HG02588 (cell line): ENCODE measurements at regions not wholly inside any gene's neighbourhood (a gene's known extent, or its start where the extent isn't known, plus 50 kb on each side); places are given as distances from the start of the nearest gene placed in this dataset.
"Not testable (repeated sequence)": the region's sequence is repeated elsewhere in the genome, so short reads cannot be mapped to it uniquely, and the experiment has no call there.

Experiments used
- ATAC-seq: cut with Tn5 transposase; IDR thresholded peaks from one replicate; pipeline ENCODE4 v1.9.1; 2021; ENCODE audit warnings: mild to moderate bottlenecking, moderate library complexity; ENCODE audit not compliant: unreplicated experiment

GRCh38 chr9:2492161-2492560, 129.4 kb upstream of the VLDLR start:
- ATAC-seq = no peak

GRCh38 chr9:2493109-2493508, 128.5 kb upstream of the VLDLR start:
- ATAC-seq = no peak

DNA sequence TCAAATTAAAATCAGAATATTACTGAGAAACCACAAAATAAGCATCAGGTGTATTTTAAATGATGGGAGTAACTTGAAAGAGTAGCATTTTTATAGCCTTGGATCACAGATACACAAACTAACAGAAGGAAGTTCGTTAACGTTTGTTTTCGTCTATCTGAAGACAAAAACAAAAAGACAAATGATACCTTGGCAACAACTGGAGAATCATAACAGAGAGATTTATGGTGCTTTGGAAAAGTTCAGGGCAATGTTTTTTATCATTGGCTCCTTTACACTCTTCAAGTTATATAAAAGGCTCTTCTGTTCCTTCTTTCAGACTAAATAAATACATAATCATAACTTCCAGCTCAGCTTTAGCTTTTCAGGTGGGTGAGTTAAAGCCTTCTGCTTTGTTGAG, 128.1 kb upstream of the VLDLR start:
- ATAC-seq = no peak

DNA sequence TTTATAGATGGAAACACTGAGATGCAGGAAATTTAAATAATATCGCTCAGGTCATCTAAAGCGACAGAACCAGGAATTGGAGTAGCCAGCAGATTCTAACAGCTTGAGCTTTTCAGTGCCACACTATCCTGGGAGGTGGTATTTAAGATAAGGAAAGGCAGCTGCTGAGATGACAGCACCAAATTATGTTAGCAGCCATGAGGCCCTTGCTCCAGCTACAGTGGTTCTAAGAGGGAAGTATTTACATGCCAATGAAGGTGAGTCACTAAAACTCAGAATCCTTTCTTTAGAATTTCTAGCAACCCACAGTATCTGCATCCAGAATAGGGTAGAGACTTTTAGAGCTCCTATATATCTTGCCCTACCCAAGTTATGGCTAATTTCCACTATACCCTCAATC, 127.0 kb upstream of the VLDLR start:
- no peak for ATAC-seq

- ATAC-seq = no peak
Observed at GRCh38 chr9:2495221-2496005, 126.2 kb upstream of the VLDLR start.

- ATAC-seq = no peak
Observed at GRCh38 chr9:2496169-2496568, 125.4 kb upstream of the VLDLR start.

DNA sequence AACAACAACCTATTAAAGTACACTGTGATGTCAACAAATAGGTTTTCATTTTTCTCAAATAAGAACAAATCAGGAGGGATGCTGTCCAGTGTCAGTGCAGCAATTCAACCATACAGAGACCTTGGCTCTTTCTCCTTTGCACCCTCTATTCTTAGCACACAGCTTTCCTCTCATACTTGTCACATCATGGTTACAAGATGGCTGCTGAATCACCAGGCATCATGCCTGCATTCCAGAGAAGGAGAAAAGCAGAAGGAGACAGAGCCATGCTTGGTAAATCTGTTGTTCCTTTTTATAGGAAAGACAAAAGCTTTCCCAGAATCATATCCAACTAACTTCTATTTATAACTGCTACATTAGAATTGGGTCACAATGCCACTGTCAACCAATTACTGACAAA, 124.7 kb upstream of the VLDLR start:
- ATAC-seq = no peak

DNA sequence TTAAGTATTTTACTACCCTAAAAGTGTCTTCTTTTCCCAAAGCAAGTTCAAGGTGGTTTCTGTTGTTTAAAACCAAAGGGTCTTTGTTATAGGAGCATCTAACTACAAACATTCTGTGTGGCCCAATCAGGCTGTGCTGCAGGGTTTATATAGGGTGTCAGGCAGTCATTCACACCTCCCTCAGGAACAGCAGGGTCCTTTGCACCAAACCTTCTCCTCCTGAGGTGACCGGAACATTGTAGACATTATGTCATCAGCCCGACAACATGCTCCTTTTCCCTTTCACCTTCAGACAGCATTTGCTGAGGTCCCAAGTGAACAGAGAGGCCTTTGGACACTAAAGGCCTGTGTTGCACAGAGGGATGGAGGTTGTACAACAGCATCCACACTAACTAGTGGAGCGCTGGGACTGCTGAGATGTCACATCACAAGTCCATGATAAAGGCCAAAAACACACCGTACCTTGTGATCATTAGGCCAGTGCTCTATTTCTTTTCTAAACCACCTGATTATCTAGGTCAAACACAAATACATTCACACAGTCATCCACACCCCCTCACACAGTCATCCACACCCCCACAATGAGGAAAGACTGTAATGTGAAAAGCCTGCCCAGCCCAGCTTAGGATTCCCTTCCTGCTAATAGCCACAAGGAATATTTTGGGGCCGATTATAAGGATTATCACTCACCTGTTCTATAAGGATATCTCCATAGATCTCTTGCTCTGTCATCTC, 123.8 kb upstream of the VLDLR start:
- no peak for ATAC-seq

- ATAC-seq = no peak
Observed at GRCh38 chr9:2502210-2502609, 119.4 kb upstream of the VLDLR start.

GRCh38 chr9:2502760-2503159, 118.8 kb upstream of the VLDLR start:
- no peak for ATAC-seq

- ATAC-seq = no peak
Observed at GRCh38 chr9:2506321-2506720, 115.3 kb upstream of the VLDLR start.

DNA sequence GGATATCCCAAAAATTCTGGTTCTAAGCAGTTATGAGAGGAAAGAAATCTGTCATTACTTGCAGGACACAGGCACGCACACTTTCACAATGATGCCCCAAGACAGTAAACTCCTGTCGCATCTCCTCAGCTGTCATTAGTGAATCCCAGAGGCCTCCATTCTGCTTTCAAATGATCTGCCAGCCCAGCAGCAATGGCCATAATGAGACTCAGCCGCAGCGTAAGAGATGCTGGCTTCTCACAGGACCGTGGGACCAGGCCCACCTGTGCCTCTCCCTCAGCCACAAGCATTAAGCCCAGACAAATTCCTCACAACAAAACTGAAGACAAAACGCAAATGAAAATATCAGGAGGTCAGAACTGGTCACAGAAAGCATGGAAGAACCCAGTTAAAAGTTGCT, 98.0 kb upstream of the VLDLR start:
- no peak for ATAC-seq

GRCh38 chr9:2524601-2525000, 97.0 kb upstream of the VLDLR start:
- no peak for ATAC-seq

- no peak for ATAC-seq
Observed at GRCh38 chr9:2525147-2525546, 96.4 kb upstream of the VLDLR start.

DNA sequence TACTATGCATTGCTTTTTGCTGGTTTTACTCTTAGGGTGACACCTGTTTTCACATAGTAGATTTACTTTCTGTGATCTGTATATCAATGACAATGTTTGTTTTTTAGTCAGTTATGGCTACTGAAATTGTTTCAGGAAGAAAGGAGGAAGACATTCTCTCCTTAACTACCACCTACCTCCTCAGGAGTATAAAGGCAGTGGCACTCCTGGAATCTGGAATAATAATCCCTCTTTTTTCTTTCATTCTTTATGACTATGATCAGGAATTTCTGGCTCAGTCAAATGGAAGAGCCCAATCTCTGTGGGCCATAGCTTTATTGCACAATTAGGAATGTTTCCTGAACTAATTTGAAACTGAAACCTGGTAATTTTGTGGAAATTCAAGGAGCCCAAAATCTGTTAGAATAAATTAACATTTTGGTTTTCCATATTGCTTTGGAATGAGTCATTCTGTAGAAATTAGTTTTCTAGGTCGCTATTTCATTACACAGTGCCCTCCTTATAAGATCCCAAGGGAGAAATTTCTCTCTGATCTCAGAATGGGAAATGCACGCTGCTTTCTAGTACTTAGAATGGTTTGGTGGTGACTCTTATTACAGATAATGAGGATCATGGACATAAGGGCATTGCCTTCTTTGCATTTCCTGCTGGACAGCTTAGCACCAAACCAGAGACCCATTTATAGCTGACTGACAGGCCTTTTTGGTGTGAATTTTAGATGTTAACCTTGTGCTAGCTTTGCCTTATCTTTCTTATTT, 95.3 kb upstream of the VLDLR start:
- ATAC-seq = no peak

GRCh38 chr9:2531481-2531880, 90.1 kb upstream of the VLDLR start:
- ATAC-seq = no peak

DNA sequence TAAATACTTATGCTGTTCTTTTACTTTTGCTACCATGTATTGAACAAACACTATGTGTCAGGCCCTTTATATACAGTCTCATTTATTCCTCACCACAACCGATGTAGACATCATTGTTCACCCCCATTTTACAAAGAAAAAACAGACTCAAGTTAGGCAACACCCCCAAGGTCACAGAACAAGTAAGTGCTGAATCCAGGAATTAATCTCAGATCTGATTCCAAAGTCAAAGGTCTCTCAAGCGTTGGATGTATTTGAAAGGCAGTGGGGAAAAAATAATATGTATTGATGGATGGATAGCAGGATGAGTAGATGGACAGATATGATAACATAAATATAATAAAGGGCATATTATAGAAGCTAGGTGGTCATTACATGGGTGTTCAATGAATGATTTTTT, 85.1 kb upstream of the VLDLR start:
- no peak for ATAC-seq

DNA sequence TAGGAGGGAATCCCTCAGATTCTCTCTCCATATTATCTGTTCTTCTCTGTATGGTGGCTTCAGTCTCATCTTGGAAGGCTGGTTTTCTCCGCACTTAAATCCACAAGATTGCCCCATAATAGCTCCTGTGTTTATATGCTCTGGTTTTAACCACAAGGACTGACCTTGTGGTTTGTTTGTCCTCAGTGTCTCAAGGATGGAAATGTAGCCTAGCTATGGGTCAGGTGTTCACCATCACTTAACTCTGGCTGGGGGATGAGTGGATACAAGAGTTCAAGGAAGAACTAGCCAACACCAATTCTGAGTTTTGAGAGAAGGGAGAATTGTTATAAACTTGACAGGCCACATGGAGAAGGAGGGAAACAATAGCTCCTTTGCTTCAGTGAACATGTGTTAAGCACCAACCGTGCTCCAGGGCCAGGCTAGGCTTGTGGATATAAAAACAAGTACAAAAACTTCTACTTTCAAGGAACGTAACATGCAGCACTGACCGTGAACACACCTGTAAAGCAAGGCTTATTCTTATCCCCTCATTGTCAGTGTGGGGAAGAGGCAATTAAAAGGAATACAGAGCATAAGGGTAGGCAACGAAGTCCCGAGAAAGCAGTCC, 75.6 kb upstream of the VLDLR start:
- ATAC-seq = no peak

- ATAC-seq = not testable (repeated sequence)
Observed at GRCh38 chr9:2555899-2556600, 65.5 kb upstream of the VLDLR start.

- no peak for ATAC-seq
Observed at GRCh38 chr9:2557693-2558092, 63.9 kb upstream of the VLDLR start.
